HG02870 (cell line): ENCODE measurements at regions not wholly inside any gene's neighbourhood (a gene's known extent, or its start where the extent isn't known, plus 50 kb on each side); places are given as distances from the start of the nearest gene placed in this dataset.

ENCODE experiments used
- ATAC-seq: cut with Tn5 transposase; IDR thresholded peaks from one replicate; pipeline ENCODE4 v1.9.1; 2021; ENCODE audit warnings: mild to moderate bottlenecking, moderate library complexity; ENCODE audit not compliant: unreplicated experiment

- no peak for ATAC-seq
Observed at GRCh38 chr3:188940573-188940932, 231.2 kb upstream of the TPRG1 start.

DNA sequence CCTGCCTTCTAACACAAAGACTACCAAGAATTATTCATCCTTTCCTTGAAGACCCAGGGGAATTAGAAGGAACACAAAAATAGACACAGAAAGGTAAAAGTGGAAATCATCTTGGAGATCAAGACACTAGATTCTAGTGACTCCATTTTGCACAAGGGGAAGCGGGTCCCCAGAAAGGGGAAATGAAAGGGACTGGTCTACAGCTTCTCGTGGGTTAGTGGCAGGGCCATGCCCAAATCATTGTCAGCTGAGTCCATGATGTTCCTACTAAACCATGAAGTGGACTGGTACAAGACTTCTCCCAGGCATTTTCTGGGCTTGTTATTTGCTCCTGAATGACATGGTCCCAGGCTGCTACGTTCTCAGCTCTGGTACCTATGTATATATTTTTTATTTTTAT lies 230.7 kb upstream of the TPRG1 start:
- no peak for ATAC-seq

DNA sequence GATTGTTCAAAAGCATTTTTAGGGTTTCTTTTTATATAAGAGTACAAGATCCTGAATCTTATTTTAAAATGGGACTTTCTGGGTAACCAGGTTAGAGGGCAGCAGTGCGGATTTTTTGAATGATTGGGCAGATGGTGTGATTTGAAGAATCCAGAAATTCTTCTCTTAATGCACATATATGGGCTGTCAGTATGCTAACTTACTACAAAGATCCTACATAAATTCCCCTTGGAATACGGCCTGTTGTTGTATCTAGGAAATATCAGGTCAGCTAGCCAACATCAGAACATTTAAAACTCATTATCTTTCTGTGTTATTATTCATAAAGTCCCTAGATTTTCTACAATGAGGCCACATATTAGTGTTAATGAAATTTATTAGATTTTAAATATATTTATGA lies 229.6 kb upstream of the TPRG1 start:
- no peak for ATAC-seq

DNA sequence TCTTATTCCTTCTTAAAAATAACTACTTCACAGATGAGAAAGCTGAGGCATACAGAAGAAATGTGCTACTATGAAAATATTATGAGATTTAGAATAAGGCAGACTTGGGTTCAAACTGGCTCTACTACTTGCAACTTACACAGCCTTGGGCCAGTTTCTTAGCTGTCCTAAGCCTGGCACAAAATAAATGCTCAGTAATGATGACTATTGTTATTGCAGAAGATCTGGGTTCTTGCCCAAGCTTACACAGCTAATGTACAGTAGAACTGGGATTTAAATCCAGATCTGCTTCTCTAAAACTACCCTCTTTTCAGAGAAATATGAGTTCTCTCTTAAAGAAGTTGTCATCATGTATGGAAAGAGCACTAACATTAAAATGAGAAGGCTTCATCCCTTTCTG lies 228.2 kb upstream of the TPRG1 start:
- no peak for ATAC-seq

- ATAC-seq, result no peak
Observed at GRCh38 chr3:188944108-188944507, 227.7 kb upstream of the TPRG1 start.

- ATAC-seq, result no peak
Observed at GRCh38 chr3:188946351-188947240, 225.2 kb upstream of the TPRG1 start.

- no peak for ATAC-seq
Observed at GRCh38 chr3:188947401-188948280, 224.1 kb upstream of the TPRG1 start.

DNA sequence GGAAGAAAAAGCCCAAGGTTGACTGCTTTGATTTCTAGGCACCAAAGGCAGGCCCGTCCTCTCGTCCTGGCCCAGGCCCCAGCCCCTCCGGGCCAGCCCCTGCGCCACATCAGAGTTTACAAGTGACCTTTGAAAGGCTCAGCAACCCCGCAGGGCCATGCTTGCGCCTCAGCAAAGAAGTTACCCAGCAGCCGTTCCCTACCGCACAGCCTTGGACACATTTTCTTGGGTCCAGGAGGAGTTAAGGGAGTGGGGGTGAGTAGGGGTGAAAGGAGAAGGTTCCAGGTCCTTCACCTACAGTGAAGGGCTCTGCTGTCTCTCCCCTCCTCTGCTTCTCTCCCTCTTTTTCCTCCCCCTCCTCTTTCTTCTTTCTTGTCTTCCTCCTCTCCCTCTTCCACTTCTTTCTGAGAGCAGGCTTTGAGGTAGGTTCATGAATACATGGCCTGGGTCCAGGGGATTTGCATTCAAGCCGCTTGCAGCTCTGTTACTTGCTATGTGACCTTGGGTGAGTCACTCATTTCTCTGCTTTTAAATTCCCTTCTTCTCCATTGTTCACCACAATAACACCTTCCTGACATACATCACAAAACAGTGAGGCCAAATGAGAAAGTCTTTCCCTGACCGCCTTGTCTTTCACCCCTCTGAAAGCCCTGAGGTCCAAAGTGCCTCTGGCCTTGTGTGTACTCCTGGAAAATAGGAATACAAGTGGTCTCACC lies 223.3 kb upstream of the TPRG1 start:
- ATAC-seq, result no peak

GRCh38 chr3:188948997-188949389 lies 222.8 kb upstream of the TPRG1 start:
- no peak for ATAC-seq

- ATAC-seq, result no peak
Observed at GRCh38 chr3:188949456-188949855, 222.3 kb upstream of the TPRG1 start.

DNA sequence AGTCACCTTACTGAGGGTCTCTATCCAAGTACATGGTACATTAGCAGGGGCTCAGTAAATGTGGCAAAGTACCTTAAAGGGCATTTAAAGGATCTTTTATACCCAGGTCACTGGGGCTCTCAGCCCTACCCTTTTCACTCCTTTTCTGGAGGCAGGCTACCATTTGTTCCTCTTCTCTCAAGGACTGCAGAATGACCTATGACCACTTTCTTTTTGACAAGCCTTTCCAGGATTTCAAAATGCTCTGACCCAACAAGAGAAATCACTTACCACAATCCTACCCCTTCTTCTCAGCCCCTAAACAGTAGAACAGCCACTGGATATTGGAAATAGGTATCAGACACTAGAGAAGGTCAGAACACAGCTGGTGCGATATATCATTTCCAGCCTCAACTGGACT lies 221.8 kb upstream of the TPRG1 start:
- ATAC-seq, result no peak

DNA sequence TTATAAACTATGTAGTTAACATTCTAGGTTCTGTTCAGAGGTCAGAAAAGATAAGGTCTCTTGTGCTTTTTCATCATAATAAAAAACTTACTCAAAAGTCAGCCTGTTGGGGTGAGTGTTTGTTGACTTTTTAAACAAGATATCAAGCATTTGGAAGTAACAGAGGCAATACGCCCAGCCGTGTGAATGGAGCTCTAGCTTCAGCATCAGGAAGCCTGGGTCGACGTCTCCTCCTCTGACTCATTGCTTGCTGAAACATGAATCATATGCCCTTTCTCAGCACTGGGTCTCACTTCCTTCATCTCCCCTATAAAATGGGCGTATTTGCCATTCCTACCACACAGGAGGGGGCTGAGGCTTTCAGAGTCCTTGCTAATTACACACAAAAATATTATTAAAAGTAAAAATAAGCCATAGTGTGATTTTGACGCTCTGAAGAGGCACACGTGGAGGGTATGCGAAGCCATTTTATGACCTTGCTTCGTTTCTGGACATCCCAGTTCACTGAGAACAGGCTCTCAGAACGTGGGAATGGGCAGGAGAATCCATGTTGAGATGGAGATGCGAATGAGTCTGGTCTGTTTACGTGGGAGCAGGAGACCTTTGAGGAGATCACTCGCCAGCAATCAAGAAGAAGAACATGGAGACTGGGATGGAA lies 220.8 kb upstream of the TPRG1 start:
- ATAC-seq, result no peak

DNA sequence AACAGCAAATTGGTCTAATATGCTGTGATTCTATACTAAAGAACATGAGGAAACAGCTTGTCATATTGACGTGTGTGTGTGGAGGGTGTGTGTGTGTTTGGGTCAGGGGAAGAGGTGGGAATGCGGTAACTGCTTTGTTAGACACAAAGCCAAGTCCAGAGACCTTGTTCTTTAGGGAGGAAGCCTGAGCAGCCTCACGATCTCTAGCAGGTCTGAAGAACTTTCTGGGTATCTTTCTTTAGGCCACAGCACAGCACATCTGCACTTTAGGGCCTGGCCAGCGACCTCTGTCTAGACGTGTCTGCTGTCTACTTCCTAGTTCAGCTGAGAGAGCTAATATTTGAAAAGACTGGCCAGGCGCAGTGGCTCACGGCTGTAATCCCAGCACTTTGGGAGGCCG lies 220.0 kb upstream of the TPRG1 start:
- ATAC-seq, result no peak

DNA sequence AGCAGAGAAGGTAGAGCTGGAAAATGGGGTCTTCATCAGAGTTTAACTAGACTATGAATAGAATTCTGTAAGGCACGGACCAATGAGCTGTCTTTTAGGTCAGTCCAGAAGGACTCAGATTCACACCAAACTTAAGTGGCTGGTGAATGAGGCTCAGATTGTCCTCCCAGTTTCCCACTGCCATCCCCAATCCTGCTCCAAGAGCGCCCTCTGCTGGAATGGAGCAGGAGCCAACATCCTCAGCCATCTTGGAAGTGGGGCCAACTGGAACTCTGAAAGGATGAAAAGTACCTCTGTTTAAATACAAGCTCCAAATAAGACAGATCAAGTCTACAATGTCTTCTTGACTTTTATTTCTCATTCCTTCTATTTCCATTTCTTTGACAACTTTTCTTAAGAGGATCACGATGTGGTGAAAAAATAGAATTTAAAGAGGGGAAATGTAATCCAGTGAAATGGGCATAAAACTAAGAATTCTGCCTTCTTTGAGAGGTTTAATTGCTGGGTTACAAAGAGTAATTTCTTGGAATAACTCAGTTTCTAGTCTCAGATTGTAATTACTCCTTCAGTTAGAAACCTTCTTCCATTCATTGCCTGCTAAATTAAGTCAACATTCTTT lies 217.1 kb upstream of the TPRG1 start:
- ATAC-seq, result no peak

- ATAC-seq, result no peak
Observed at GRCh38 chr3:188955919-188956318, 215.9 kb upstream of the TPRG1 start.

GRCh38 chr3:188956839-188957489 lies 214.8 kb upstream of the TPRG1 start:
- ATAC-seq, result no peak

GRCh38 chr3:188959013-188959412 lies 212.8 kb upstream of the TPRG1 start:
- ATAC-seq, result no peak

GRCh38 chr3:188962253-188963247 lies 209.2 kb upstream of the TPRG1 start:
- ATAC-seq, result no peak

DNA sequence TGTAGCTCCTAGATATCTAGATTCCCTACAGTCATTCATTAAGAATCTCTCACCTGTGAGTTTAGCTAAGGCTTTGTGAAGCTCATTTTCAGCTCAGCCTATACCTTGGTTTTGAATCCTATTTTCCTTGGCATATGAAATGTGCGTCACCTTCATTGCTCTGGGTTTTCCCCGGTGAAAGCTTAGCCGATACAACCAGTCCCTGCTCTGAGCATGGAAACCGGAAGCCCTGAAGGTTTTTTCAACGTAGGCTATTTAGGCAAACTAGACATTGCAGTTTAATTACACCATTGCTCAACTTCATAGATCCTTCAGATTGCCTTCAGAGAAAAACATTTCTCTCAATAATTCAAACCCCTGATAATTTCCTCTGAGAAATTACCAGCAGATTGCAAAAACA lies 206.8 kb upstream of the TPRG1 start:
- ATAC-seq, result no peak
